DMS53 treated with DMSO at 0.1 percent for 48 hours (cell line): ENCODE measurements at regions not wholly inside any gene's neighbourhood (a gene's known extent, or its start where the extent isn't known, plus 50 kb on each side); places are given as distances from the start of the nearest gene placed in this dataset.
"Not testable (repeated sequence)": the region's sequence is repeated elsewhere in the genome, so short reads cannot be mapped to it uniquely, and the experiment has no call there.

Experiments
- DNase-seq: peaks from one replicate; lab custom pipeline; 2025; ENCODE audit not compliant: unreplicated experiment; lab: John Stamatoyannopoulos, UW

GRCh38 chr13:71017607-71018006 lies 849.4 kb downstream of the DACH1 start:
- no peak for DNase-seq

DNA sequence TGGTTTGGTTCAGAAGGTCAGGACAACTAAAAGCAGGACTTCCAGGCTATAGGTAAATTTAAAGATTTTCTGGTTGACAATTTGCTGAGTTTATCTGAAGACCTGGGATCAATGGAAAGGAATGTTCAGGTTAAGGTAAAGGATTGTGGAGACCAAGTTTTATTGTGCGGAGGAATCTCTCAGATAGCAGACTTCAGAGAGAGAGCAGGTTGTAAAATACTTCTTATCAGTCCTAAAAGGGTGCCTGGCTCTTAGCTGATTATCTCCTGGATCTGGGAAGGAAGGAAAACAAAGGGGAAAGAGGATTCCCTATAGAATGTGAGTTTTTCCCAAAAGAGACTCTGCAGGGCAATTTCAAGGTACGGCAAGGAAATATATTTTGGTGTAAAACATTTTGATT lies 851.5 kb downstream of the DACH1 start:
- no peak for DNase-seq

DNA sequence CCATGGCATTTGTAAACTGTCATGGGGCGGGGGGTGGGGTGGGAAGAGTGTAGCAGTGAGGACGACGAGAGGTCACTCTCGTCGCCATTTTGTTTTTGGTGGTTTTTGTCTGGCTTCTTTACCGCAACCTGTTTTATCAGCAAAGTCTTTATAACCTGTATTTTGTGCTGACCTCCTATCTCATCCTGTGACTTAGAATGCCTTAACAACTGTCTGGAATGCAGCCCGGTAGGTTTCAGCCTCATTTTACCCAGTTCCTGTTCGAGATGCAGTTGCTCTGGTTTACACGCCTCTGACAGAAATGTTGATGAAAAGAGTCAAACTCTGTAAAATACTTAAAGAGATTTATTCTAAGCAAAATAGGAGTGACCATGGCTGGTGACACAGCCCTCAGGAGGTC lies 852.0 kb downstream of the DACH1 start:
- DNase-seq: no peak

GRCh38 chr13:71005919-71006318 lies 861.1 kb downstream of the DACH1 start:
- DNase-seq: no peak

DNA sequence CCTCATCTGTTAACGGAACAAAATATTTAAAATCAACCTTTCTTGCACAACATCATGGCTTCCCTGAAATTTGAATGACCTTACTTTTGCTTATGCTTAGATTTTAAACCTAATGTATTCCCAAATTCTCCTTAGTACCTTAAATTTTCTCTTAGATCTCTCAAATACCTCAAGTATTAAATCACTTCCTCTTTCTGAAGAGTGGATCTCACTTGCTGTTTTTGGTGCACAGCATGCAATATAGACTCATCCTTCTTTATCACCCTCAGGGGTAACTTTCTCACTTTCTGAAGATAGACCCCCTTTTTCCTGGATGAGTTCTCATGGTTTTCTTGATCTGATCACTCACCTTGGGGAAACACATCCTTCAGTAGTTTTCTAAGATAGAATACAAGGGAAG lies 871.7 kb downstream of the DACH1 start:
- no peak for DNase-seq

- DNase-seq: no peak
Measured at GRCh38 chr13:70994191-70994590, 872.8 kb downstream of the DACH1 start.

- no peak for DNase-seq
Measured at GRCh38 chr13:70987043-70987442, 878.8 kb upstream of the KLHL1 start.

DNA sequence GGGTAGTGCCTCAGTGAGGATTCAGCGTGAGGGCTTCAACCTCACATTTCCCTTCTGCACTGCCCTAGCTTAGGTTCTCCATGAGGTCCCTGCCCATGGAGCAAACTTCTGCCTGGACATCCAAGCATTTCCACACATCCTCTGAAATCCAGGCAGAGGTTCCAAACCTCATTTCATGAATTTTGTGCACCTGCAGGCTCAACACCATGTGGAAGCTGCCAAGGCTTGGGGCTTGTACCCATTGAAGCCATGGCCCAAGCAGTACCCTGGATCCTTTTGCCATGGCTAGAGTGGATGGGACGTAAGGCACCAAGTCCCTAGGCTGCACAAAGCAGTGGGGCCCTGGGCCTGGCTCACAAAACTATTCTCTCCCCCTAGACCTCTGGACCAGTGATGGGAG lies 877.1 kb upstream of the KLHL1 start:
- no peak for DNase-seq

GRCh38 chr13:70981219-70981618 lies 873.0 kb upstream of the KLHL1 start:
- not testable (repeated sequence) for DNase-seq

DNA sequence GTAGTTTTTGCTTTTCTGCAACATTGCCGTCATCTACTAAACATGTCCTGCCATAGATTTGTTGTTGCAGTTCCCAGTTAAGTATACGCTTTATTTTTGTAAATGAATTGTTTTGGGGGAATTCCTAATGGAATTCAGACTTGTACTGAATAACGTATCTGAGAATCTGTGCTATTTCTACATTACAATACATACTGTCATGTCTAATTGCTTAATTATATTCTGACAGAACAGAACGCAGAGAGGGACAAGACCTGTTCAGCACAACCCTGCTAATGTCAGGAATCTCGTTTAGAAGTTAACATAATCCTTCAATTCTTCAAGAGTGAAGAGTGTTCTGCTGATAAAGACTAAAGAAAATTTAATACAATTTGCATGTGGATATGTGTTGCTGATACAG lies 861.1 kb upstream of the KLHL1 start:
- DNase-seq: no peak

DNA sequence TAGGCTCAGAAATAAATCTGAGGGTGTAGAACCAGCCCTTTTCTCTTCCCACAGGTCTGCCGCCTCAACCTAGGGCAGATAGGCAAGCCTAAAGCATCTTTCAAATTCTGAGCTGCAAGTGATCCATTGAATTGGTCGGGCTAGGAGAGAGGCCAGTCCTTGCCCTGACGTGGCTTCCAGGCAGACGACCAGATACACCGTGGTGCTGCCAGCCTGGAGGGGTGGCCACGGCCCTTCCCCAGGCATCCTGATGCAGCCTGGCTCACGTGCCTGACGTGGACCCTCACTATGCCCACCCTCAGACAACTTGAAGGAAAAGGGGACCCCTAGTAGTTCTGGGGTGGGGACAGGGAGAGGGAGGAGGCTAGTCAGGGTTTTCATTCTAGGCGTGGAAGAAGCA lies 859.3 kb upstream of the KLHL1 start:
- no peak for DNase-seq

- no peak for DNase-seq
Measured at GRCh38 chr13:70964874-70965273, 856.6 kb upstream of the KLHL1 start.

GRCh38 chr13:70964124-70964523 lies 855.9 kb upstream of the KLHL1 start:
- DNase-seq: no peak

DNA sequence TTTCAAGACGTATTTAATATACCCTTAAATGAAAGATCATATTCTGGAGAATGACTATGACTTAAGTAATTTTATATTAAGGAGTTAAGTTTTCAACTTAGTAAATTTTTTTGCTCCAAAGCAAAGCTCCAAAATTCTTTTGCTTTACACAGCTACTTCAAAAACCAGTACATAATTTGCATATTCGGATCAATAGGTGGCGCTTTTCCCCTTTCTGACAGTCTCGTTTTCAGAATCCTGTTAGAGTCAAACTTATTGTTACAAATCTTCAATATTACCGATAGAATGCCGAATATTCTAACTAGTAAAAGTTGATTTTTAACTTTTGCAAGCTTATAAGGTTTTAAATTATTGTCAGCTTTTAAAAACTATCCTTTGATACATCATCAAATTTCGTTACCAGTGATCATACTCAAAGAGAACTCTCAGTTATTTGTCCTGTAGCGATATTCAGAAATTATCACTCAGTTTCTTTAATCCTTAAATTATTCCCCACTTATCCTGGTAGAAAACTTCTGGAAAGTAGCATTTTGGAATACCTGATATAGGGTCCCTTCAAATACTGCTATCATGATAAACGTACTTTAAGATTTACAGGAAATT lies 852.7 kb upstream of the KLHL1 start:
- no peak for DNase-seq

DNA sequence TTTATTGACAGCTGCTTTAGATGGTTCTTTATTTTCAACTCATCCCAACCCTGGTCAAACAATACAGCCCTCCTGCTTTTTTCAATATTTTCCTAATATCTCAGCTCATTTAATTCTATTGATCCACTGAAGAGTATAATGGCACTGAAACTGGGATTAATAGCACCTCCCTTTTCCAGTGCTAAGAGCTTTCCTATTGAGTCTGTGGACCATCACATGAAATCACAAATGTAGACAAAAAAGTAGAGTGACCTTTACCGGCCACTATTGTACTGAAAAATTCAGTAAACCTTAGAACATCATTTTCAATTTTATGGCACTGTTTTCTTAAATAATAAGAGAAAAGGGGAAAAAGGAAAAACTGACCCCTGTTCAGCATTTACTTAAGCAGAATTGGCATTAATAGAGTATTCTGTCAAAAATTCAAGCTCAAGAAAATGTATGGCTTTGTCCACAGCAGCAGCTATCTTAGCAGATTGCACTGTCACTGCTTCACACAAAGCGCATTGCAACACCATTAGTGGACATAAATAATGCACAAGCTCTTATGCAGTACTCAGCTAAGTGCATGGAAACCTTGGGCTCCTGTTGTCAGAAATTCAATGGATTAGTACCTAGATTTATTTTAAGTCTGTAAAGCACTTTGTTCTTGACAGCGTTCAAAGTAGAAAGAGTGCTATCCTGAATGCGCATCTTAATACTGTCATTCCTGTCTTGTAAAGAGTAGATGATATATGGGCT lies 851.0 kb upstream of the KLHL1 start:
- DNase-seq: no peak

DNA sequence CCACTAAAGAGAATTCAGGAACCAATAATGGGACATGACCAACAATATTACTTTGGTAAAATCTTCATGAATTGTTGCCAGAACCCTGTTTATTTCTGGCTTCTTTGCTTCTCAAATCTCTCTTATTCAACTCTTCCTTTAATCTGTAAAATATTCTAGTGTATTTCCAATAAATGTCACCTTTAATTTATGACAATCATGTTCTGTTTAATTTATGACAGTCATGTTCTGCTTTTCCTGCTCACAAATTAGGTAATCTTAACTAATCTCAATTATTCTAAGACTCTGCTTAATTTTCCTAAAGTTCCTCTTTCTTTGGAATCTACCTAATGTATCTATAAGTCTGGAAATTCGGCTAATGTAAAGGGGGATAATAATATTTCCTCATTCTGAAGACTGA lies 847.6 kb upstream of the KLHL1 start:
- DNase-seq: no peak

GRCh38 chr13:70950664-70951063 lies 842.4 kb upstream of the KLHL1 start:
- DNase-seq: no peak

DNA sequence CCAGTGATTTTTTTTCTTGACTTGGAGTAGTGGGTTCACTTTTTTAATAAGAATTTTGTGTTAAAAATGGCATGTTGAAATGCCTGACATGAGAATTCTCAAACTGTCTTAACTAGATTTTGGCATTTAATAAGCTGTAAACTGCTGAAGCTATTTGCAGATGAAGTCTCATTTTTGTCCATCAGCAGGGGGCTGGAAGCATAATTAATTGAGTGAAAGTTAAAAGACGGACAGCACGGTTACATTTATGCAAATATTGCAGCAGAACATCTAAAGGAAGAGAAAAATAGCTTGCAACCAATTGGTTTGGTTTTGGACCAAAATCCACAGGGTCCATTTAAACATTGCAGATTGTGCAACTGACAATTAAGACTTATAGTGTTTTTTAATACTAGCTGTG lies 837.3 kb upstream of the KLHL1 start:
- no peak for DNase-seq

DNA sequence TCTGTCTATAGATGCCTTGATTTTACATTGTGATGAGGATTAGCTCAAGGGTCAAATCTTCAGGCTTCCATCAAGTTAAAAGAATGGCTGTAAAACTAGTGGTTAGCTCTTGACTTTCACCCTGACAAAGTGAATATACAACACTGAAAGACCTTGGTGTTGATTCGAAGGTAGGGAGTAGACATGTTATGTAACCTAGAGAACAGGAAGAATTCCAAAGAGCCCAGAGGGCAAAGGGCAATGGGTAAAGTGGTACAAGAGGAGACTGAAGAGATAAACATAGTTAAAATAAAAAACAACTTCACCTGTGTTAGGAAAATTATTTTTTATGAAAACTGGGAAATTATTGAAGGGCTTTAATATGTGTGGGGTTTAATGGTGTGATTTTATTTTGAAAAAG lies 833.2 kb upstream of the KLHL1 start:
- DNase-seq: no peak

GRCh38 chr13:70938462-70938861 lies 830.2 kb upstream of the KLHL1 start:
- no peak for DNase-seq

DNA sequence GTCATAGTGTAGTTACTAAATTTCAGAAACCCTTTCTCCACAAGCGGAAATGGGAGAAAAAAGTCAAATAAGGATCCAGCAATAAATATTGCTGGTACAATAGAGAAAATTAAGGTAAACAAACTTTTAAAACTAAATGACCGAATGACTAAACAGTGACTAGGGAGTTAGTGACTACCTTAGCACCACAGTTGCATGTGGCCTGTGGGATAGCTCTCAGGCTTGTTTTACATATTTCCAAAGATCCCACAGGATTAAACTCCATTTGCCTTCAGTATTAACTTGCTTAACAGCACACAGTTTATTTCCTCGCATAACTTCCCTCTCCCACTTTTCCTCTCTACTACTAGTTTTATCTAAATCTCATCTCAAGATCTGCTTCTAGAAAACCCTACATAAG lies 824.3 kb upstream of the KLHL1 start:
- DNase-seq: no peak

- no peak for DNase-seq
Measured at GRCh38 chr13:70923863-70924752, 815.9 kb upstream of the KLHL1 start.
